ENCODE measurements at regions not wholly inside any gene's neighbourhood (a gene's known extent, or its start where the extent isn't known, plus 50 kb on each side); places are given as distances from the start of the nearest gene placed in this dataset.

DNA sequence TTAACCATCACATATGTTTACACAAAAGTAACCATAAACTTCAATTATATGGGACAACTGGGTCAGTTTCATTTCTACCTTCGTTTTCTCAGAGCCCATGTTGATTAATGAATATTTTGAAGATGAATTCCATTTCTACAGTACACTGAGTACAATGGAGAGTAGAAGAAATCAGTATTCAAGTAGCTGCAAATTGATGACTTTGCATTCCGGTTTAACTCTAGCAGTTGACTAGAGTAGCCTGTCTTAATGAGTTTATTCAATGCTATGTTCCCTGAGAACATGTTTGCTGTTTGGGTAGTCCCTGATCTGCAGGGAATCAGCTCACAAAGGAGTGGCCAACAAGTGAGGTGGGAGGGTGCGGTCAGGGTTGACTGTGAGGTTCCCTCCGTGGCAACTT, 168.3 kb downstream of the TRIML1 start:
- H3K9ac ChIP-seq (ENCODE audit: insufficient read depth, low read length) = no peak overlapping the region
- H3K27ac ChIP-seq (ENCODE audit: insufficient read depth, low read length) = no peak overlapping the region
- no peaks in the 10 kb centered on the region for H3K36me3 ChIP-seq (ENCODE audit: control insufficient read depth, insufficient read depth, low read length)
- H4K20me1 ChIP-seq (ENCODE audit: control insufficient read depth, extremely low read depth, insufficient read depth, low read length) = no peaks in the 10 kb centered on the region
- DNase-seq (ENCODE audit: low read depth in 2 of 2) = no peak
- no peak overlapping the region for H3K4me2 ChIP-seq (ENCODE audit: extremely low read depth, insufficient read depth, low read length)
- H3K27me3 ChIP-seq (ENCODE audit: control insufficient read depth, insufficient read depth, low read length) = no peaks in the 10 kb centered on the region
- H3K79me2 ChIP-seq (ENCODE audit: control insufficient read depth, insufficient read depth, low read length) = no peaks in the 10 kb centered on the region
- no peak overlapping the region for H2AFZ ChIP-seq (ENCODE audit: low read length)
- H3K9me3 ChIP-seq (ENCODE audit: control insufficient read depth, insufficient read depth, low read depth, low read length) = no peaks in the 10 kb centered on the region
- H3K4me3 ChIP-seq (replicated peaks in 1 of 4; ENCODE audit: control extremely low read depth in 1 of 4, insufficient read depth in 1 of 4, low read depth in 3 of 4, low read length in 4 of 4) = no peak overlapping the region
- H3K4me1 ChIP-seq (ENCODE audit: control insufficient read depth, extremely low read depth, insufficient read depth, low read length) = no peaks in the 10 kb centered on the region
- no peak for TF ChIP-seq EZH2 (IDR thresholded peaks at IDR 0.05; ENCODE audit: low read length, missing control alignments)

DNA sequence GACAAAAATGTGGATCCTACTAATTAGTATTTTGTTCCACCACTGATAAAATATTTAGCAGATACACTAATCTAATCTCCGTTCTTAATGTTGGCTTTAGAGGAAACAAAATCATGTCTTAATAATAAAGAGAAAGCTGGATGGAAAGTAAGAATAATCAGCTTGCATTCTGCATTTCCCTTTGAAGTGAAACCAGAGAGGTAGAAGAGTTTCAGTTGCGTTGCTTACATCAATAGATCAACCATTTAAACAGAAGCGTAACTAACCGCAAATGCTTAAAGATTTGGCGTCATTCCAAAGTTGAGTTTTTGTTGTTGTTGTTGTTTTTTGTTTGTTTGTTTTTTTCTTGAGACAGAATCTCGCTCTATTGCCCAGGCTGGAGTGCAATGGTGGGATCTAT, 168.9 kb downstream of the TRIML1 start:
- Histone ChIP-seq H3K27ac (ENCODE audit: insufficient read depth, low read length) (no peak overlapping the region), H3K9ac (ENCODE audit: insufficient read depth, low read length) (no peak overlapping the region)

DNA sequence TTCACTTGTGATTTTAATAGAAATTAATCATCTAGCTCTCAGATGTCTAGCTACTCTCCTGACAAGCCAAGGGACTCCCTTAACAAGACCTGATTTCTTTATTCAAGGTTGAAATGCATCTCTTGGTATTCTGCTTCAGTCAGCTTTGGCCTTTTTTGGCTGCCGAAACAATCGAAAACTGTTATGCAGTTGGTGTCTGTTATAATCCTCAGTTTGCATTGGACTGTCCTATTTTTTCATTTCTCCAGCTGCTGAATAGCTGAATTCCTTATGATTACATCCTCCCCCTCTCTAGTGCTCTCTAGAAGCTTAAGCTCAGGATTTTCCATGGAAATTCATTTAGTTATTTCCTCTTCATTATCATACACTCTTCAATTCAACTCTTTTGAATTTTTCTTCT, 177.2 kb downstream of the TRIML1 start:
- no peaks in the 10 kb centered on the region for H3K36me3 ChIP-seq (ENCODE audit: control insufficient read depth, insufficient read depth, low read length)
- no peaks in the 10 kb centered on the region for H3K9me3 ChIP-seq (ENCODE audit: control insufficient read depth, insufficient read depth, low read depth, low read length)
- no peaks in the 10 kb centered on the region for H3K79me2 ChIP-seq (ENCODE audit: control insufficient read depth, insufficient read depth, low read length)
- no peak overlapping the region for H3K4me2 ChIP-seq (ENCODE audit: extremely low read depth, insufficient read depth, low read length)
- no peak overlapping the region for H2AFZ ChIP-seq (ENCODE audit: low read length)
- no peaks in the 10 kb centered on the region for H3K4me1 ChIP-seq (ENCODE audit: control insufficient read depth, extremely low read depth, insufficient read depth, low read length)
- no peak for TF ChIP-seq EZH2 (IDR thresholded peaks at IDR 0.05; ENCODE audit: low read length, missing control alignments)
- TF ChIP-seq, protein P1, sequence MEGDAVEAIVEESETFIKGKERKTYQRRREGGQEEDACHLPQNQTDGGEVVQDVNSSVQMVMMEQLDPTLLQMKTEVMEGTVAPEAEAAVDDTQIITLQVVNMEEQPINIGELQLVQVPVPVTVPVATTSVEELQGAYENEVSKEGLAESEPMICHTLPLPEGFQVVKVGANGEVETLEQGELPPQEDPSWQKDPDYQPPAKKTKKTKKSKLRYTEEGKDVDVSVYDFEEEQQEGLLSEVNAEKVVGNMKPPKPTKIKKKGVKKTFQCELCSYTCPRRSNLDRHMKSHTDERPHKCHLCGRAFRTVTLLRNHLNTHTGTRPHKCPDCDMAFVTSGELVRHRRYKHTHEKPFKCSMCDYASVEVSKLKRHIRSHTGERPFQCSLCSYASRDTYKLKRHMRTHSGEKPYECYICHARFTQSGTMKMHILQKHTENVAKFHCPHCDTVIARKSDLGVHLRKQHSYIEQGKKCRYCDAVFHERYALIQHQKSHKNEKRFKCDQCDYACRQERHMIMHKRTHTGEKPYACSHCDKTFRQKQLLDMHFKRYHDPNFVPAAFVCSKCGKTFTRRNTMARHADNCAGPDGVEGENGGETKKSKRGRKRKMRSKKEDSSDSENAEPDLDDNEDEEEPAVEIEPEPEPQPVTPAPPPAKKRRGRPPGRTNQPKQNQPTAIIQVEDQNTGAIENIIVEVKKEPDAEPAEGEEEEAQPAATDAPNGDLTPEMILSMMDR (conservative IDR thresholded peaks at IDR 0.05 in 1 of 2, IDR thresholded peaks at IDR 0.05 in 1 of 2; ENCODE audit: low read depth in 1 of 2, low read length in 2 of 2) = no peak
- DNase-seq (ENCODE audit: low read depth in 2 of 2) = no peak
- H3K27ac ChIP-seq (ENCODE audit: insufficient read depth, low read length) = no peak overlapping the region
- H4K20me1 ChIP-seq (ENCODE audit: control insufficient read depth, extremely low read depth, insufficient read depth, low read length) = no peaks in the 10 kb centered on the region
- H3K27me3 ChIP-seq (ENCODE audit: control insufficient read depth, insufficient read depth, low read length) = no peaks in the 10 kb centered on the region
- no peak overlapping the region for H3K4me3 ChIP-seq (replicated peaks in 1 of 4; ENCODE audit: control extremely low read depth in 1 of 4, insufficient read depth in 1 of 4, low read depth in 3 of 4, low read length in 4 of 4)
- H3K9ac ChIP-seq (ENCODE audit: insufficient read depth, low read length) = no peak overlapping the region

More for the DNA sequence above, 168.9 kb downstream of the TRIML1 start:
- no peaks in the 10 kb centered on the region for H4K20me1 ChIP-seq (ENCODE audit: control insufficient read depth, extremely low read depth, insufficient read depth, low read length)
- TF ChIP-seq, protein P1 (conservative IDR thresholded peaks at IDR 0.05 in 1 of 2, IDR thresholded peaks at IDR 0.05 in 1 of 2; ENCODE audit: low read depth in 1 of 2, low read length in 2 of 2) = no peak
- TF ChIP-seq EZH2 (IDR thresholded peaks at IDR 0.05; ENCODE audit: low read length, missing control alignments) = no peak
- no peak overlapping the region for H3K4me3 ChIP-seq (replicated peaks in 1 of 4; ENCODE audit: control extremely low read depth in 1 of 4, insufficient read depth in 1 of 4, low read depth in 3 of 4, low read length in 4 of 4)
- no peaks in the 10 kb centered on the region for H3K27me3 ChIP-seq (ENCODE audit: control insufficient read depth, insufficient read depth, low read length)
- H3K36me3 ChIP-seq (ENCODE audit: control insufficient read depth, insufficient read depth, low read length) = no peaks in the 10 kb centered on the region
- no peaks in the 10 kb centered on the region for H3K79me2 ChIP-seq (ENCODE audit: control insufficient read depth, insufficient read depth, low read length)
- H2AFZ ChIP-seq (ENCODE audit: low read length) = no peak overlapping the region
- no peak for DNase-seq (ENCODE audit: low read depth in 2 of 2)
- no peaks in the 10 kb centered on the region for H3K9me3 ChIP-seq (ENCODE audit: control insufficient read depth, insufficient read depth, low read depth, low read length)
- H3K4me2 ChIP-seq (ENCODE audit: extremely low read depth, insufficient read depth, low read length) = no peak overlapping the region
- H3K4me1 ChIP-seq (ENCODE audit: control insufficient read depth, extremely low read depth, insufficient read depth, low read length) = no peaks in the 10 kb centered on the region

Data from fibroblast of lung (primary cell).